A549 (cell line): ENCODE measurements at regions not wholly inside any gene's neighbourhood (a gene's known extent, or its start where the extent isn't known, plus 50 kb on each side); places are given as distances from the start of the nearest gene placed in this dataset.

Source experiments
- CBX8 ChIP-seq: fragments of 200-600 bp; sonication (generic); IDR thresholded peaks from 2 replicates; pipeline ENCODE4 v1.6.1; 2016
- EP300 ChIP-seq, 2 experiments: fragments of >200 bp; sonication (Bioruptor Twin); formaldehyde crosslinking; IDR thresholded peaks; 2 replicates in 1 of 2; 3 replicates in 1 of 2; pipeline ENCODE4 v1.6.1; 2016 to 2017
- ESRRA ChIP-seq: fragments of 150-350 bp; IDR thresholded peaks from 2 replicates; pipeline ENCODE4 v1.6.1; 2014; ENCODE audit warnings: mild to moderate bottlenecking, low read length, borderline replicate concordance
- KDM5A ChIP-seq: fragments of 200-600 bp; sonication (generic); IDR thresholded peaks from 2 replicates; pipeline ENCODE4 v1.6.1; 2016; ENCODE audit warnings: antibody characterized with exemption, mild to moderate bottlenecking
- MAZ ChIP-seq: fragments of 150-350 bp; IDR thresholded peaks from 2 replicates; pipeline ENCODE4 v1.6.1; 2014; ENCODE audit warnings: antibody characterized with exemption, low read depth, low read length, borderline replicate concordance
- POLR2A ChIP-seq: IDR thresholded peaks from 2 replicates; pipeline ENCODE4 v1.6.1; 2012; ENCODE audit warnings: mild to moderate bottlenecking, low read length
- POLR2AphosphoS2 ChIP-seq: conservative IDR thresholded peaks from 2 replicates; pipeline ENCODE4 v1.6.1; 2012; ENCODE audit warnings: low read length, improper control_type of control experiment, inconsistent platforms
- RAD21 ChIP-seq, 2 experiments: fragments of >200 bp in 1 of 2; sonication (Bioruptor Twin) in 1 of 2; formaldehyde crosslinking in 1 of 2; IDR thresholded peaks in 1 of 2; conservative IDR thresholded peaks in 1 of 2; 2 replicates in 1 of 2; 3 replicates in 1 of 2; pipeline ENCODE4 v1.6.1; 2012 to 2018; ENCODE audit warnings: inconsistent platforms in 1 of 2
- TF ChIP-seq, protein P1 (sequence below): IDR thresholded peaks from 2 replicates; pipeline ENCODE4 v1.6.1; 2012
- TF ChIP-seq, protein P2 (sequence below): fragments of 200-600 bp; sonication (generic); IDR thresholded peaks from 2 replicates; pipeline ENCODE4 v1.6.1; 2016; ENCODE audit warnings: antibody characterized with exemption, mild to moderate bottlenecking, moderate library complexity
- TF ChIP-seq, protein P3 (sequence below): fragments of >200 bp; sonication (Bioruptor Twin); formaldehyde crosslinking; IDR thresholded peaks from 3 replicates; pipeline ENCODE4 v1.5.1; 2016
- TF ChIP-seq, protein P4 (sequence below): IDR thresholded peaks from 2 replicates; pipeline ENCODE4 v1.6.1; 2012

DNA sequence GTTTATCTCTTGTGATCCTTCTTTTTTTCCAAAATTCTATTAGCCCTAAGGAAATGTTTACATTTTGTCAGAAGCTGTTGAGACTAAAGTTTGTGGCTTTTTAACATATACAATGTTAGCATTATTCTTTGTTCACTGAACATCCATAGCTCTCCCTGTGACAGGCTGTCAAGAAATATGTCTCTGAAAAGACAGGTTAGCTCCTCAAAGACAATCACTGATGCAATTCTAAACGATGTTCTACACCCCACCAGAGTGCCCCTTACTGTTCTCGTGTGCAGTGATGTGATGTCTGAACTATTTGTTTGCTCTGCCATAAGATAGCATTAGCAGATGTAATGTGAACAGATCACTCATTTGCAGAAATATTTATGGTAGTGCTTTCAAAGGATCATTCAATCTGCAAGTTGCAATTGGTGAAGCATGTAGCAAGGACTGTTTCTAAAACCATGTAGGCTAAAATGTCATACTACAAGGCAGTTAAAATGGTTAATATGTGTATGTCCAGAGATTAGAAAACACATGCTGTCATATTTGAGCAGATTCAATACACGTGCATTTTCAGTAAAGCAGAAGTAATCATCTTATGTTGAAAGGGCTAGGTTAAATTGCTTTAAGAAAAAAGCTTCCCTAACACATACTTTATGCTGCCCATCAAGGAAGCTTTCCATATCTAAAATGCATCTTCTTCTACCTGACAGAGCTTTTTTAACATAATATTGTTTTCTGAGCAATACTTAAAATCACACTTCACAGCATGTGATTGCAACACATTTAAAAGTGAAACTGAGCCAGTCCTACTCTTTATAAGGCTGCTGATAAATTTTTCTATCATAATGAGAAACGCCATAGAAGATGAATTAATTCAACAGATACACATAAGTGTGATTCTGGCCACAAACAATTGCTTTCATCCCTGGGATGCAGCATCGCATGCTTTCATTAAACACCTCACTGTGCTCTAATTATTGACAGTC lies 285.7 kb upstream of the UBE2E3 start:
- TF ChIP-seq, protein P1, sequence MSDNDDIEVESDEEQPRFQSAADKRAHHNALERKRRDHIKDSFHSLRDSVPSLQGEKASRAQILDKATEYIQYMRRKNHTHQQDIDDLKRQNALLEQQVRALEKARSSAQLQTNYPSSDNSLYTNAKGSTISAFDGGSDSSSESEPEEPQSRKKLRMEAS = no peak
- TF ChIP-seq, protein P2, sequence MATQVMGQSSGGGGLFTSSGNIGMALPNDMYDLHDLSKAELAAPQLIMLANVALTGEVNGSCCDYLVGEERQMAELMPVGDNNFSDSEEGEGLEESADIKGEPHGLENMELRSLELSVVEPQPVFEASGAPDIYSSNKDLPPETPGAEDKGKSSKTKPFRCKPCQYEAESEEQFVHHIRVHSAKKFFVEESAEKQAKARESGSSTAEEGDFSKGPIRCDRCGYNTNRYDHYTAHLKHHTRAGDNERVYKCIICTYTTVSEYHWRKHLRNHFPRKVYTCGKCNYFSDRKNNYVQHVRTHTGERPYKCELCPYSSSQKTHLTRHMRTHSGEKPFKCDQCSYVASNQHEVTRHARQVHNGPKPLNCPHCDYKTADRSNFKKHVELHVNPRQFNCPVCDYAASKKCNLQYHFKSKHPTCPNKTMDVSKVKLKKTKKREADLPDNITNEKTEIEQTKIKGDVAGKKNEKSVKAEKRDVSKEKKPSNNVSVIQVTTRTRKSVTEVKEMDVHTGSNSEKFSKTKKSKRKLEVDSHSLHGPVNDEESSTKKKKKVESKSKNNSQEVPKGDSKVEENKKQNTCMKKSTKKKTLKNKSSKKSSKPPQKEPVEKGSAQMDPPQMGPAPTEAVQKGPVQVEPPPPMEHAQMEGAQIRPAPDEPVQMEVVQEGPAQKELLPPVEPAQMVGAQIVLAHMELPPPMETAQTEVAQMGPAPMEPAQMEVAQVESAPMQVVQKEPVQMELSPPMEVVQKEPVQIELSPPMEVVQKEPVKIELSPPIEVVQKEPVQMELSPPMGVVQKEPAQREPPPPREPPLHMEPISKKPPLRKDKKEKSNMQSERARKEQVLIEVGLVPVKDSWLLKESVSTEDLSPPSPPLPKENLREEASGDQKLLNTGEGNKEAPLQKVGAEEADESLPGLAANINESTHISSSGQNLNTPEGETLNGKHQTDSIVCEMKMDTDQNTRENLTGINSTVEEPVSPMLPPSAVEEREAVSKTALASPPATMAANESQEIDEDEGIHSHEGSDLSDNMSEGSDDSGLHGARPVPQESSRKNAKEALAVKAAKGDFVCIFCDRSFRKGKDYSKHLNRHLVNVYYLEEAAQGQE = no peak
- TF ChIP-seq MAZ (no peak), ESRRA (no peak), EP300 (IDR thresholded peaks at IDR 0.05) (no peak), POLR2A (no peak), KDM5A (no peak), CBX8 (no peak), POLR2AphosphoS2 (no peak), RAD21 (conservative IDR thresholded peaks at IDR 0.05 in 1 of 2, IDR thresholded peaks at IDR 0.05 in 1 of 2) (no peak)
- TF ChIP-seq, protein P3, sequence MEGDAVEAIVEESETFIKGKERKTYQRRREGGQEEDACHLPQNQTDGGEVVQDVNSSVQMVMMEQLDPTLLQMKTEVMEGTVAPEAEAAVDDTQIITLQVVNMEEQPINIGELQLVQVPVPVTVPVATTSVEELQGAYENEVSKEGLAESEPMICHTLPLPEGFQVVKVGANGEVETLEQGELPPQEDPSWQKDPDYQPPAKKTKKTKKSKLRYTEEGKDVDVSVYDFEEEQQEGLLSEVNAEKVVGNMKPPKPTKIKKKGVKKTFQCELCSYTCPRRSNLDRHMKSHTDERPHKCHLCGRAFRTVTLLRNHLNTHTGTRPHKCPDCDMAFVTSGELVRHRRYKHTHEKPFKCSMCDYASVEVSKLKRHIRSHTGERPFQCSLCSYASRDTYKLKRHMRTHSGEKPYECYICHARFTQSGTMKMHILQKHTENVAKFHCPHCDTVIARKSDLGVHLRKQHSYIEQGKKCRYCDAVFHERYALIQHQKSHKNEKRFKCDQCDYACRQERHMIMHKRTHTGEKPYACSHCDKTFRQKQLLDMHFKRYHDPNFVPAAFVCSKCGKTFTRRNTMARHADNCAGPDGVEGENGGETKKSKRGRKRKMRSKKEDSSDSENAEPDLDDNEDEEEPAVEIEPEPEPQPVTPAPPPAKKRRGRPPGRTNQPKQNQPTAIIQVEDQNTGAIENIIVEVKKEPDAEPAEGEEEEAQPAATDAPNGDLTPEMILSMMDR = no peak
- TF ChIP-seq, protein P4, sequence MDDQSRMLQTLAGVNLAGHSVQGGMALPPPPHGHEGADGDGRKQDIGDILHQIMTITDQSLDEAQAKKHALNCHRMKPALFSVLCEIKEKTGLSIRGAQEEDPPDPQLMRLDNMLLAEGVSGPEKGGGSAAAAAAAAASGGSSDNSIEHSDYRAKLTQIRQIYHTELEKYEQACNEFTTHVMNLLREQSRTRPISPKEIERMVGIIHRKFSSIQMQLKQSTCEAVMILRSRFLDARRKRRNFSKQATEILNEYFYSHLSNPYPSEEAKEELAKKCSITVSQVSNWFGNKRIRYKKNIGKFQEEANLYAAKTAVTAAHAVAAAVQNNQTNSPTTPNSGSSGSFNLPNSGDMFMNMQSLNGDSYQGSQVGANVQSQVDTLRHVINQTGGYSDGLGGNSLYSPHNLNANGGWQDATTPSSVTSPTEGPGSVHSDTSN = no peak
